SIG-M5 treated with dmso at 0.1 percent for 504 hours (cell line): ENCODE measurements at regions not wholly inside any gene's neighbourhood (a gene's known extent, or its start where the extent isn't known, plus 50 kb on each side); places are given as distances from the start of the nearest gene placed in this dataset.
A peak's percentile ranks its signal among the peaks of the same experiment; 100 is the strongest.

Source experiments
- DNase-seq: peaks from one replicate; lab custom pipeline; 2025; ENCODE audit not compliant: unreplicated experiment; lab: John Stamatoyannopoulos, UW

DNA sequence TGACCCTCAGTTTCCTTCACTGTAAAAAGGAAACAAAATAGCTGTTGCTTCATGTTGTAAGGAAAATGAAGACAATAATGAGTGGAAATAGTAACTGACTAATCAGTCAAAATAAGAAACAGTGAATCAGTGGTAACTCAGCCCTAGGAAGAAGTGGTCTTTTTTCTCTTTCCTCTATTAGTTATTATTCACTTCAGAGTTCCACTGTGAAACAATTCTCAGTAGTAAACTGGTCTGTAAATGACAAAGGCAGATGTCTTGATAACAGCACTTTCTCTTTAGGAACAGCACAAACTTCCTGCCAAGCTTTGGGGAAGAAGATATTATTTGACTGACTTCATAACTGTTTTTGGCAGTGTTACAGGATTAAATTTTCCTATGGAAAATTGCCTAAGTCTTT is 600.5 kb upstream of the KLHL1 start:
- no peak for DNase-seq

DNA sequence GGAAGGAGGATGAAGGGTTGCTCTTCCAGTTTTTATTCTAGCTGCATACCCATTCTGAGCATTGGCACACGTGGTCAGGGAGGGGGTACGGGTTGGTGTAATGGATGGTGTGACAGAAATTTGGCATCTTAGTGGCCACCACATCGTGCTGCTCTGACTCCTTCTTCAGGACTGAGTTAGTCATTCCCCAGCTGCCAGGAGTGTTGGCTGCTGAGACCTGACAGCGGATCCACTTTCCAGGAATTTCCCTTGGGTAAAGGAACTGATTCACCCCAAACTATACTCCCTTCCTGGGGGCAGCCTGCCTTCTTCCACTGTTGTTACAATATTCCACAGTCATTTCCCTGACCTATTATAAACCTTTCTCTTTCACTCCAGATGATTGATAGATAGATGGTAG is 595.5 kb upstream of the KLHL1 start:
- DNase-seq, result no peak

DNA sequence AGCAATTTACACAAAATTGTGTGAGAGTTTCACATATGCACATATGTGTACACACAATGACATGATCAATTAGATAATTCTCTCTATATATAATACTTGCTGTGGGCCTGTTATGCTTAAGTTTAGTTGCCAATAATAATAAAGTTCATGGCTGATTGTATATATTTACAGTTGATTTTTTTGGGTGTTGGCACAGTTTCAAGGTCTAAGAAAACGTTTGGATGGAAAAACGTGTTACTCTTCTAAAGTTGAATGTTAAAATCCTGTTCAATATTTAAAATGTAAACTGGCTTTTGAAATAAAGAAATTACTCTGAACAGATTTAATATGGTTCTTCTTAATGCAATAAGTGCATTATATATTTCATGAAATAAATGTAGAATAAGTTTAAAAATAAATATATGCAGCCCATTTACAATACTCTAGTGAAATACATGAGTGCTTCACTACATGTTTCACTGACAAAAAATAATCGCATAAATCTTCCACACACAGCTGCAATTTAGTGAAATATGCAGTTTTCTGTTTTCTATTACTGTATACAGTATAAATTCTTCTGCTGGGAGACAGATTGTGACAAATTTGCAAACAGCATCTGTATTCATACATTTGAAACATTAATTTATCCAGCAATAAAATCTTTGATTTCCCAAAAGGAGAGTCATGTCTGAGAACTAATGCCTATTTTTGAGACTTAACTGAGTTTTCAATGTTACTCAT is 586.9 kb upstream of the KLHL1 start:
- DNase-seq, result no peak

DNA sequence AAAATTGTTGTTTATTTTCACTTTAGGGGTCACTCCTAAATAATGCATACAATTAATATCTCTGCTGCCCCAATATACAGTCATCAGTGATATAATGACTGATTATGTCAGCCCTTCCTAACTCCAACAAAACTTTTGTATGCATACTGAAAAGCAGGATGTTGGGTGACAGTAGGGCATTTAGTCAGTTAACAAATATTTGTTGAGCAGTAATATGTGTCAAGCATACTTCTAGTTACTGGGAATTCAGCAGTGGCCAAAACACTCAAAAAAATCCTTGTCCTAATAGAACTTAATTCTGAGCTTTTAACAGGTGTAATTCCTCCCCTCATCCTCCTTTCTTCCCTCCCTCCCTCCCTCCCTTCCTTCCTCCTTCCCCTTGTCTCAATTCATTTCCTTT is 560.7 kb upstream of the KLHL1 start:
- no peak for DNase-seq

DNA sequence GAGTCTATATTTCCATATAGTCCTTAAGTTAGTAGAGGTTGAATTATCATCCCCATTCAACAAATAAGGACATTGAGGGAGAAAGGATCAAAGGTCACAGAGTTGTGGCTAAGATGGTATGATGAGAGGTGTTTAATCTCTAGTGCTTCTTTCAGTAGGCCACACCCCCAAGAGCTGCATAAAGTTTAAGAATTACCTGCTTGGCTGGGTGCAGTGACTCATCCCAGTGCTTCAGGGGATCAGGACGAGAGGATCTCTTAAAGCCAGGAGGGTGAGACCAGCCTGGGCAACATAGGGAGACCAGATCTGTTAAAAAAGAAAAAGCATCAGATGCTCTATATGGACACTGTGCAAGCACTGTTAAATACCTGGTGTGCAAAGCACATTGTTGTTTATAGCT is 560.0 kb upstream of the KLHL1 start:
- DNase-seq, result no peak

DNA sequence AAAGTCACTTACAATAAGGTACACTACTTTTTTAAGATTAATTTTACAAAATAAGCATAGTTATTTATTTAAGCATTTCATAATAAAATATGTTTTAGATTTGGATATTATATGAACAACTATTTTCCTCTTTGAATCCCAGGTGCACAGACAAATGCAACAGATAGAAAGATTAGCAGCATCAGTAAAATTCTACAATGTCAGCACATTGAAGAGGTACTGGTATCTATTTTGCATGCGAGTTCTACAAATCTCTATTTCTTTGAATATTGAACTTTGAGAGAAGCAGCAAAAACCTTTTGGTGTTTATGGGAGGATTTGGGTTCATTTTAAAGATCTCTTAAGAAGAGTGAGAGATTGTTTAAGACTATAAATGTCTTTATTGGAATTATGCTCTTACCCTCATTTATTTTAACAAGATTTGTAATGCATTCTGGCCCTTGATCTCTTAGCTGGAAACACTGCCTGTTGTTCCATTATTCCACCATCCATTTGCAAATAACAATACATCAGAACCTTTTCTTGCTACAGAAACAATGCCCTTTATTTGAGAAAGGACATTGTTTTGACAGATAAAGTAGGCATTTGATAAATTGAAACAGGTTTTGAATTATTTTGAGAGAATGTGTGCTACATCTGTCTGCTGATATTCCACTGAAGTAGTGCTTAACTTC is 558.8 kb upstream of the KLHL1 start:
- DNase-seq, result no peak

DNA sequence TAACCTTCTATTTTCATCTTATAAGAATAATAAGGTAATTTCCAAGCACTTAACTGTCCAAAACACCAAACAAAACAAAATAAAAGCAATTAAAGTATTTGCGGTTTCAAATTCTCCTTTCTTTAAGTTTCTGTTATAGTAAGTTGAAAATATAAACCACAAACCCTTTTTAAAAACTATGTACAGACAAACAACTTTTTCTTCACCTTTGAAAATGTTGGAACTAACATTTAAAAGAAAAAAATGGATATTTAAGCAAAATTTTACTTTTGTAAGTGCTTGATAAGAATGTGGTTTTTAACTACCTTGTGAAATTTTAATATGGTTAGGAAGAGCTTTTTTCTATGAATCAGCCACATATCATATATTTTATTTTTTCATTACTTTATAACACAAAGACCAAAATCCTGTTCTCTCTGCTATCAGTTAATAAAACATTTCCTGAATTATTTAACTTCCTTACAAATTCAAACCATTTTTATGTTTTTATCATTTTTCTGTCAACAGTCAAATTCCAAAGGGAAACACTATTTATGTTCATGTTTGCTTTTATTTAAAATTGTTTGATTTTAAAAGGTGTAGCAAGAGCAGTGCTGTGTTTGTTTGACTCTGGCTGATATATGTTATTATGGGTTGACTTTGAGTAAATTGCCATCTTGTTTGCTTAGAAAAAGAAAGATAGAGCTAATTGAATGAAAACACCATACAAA is 554.1 kb upstream of the KLHL1 start:
- no peak for DNase-seq

DNA sequence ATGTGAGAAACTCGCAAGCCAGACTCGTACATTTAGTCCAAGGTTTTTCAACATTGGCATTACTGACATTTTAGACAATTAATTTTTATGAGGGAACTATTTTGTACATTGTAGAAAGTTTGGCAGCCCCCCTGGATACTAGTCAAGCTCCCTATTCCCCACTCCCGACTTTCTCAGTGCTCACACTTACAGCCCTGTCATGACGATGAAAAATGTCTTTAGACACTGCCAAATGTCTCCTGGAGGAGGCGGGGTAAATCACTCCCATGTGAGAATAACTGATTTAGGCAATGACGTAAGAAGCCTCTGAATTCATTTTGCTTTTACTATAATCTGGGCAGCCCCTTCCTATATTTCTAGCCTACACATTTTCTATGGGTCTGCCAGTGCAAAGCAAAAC is 535.8 kb upstream of the KLHL1 start:
- DNase-seq, result no peak

DNA sequence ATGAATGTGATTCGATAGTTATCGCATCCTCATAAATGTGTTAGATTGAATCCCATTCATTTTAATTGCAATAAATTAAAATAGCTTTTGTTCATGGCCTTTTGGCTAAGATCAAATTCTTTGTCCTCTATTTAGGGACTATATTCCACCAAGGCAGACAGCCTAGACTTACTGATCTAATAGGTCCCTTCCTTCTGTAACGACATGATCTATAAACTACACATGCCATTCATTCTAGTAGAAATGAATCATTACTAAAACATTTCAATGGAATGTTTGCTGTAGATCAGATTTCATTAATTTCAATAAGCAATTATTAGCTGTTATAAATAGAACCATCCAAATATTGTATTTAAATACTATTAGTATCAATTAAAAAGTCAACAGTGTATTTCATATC is 526.6 kb upstream of the KLHL1 start:
- no peak for DNase-seq

DNA sequence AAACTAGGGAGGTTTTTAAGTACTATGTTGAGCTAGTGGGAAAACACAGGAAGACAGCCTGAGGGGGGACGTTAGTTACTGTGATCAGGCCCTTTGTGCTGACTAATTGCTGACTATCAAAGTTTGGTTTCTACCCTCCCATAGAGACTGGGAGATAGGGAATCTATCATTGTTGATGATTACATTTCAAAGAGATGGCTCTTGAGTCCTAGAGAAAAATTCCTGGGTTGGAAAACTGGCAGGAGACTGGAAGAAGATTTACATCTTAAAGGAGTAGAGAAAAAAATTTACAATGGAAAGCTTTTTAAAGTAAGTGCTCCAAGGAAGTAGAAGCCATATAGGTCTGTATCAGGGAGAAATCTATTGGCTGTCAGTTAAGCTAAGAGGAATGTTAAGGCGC is 522.0 kb upstream of the KLHL1 start:
- DNase-seq, result no peak

DNA sequence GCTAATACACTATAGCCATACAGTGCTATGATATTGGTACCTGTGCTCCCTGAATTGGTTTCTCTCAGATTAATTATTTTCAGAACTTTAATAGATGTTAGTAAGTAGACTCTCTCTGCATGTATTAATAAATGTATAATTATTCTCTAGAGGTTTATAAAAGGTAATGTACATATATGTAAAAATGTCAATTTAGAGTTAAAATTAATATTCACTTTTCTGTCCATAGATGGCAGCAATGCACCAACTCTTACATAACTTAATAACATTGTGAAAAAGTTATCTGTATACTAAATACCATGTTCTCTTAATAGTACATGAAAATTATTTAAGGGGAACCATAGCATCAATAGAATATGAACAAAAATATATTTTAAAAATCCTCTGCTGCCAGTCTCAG is 515.0 kb upstream of the KLHL1 start:
- DNase-seq, result peak; percentile 25

DNA sequence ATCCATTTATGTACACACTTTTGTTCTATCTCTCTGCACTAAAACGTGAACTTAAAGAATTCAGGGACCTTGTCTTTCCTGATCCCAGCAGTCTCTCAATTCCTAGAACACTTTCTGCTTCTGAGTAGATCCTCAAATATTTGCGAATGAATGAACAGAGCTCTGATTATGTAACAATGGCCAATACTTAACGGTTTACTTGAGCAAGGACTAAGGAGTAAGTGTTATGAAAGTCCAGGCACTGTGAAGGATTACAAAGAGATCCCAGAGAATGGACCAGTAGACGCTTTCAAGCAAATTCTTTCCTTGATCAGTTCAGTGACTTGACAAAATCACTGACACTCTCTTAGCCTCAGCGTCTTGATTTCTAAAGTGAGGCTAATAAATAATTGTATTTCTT is 514.5 kb upstream of the KLHL1 start:
- DNase-seq, result no peak

DNA sequence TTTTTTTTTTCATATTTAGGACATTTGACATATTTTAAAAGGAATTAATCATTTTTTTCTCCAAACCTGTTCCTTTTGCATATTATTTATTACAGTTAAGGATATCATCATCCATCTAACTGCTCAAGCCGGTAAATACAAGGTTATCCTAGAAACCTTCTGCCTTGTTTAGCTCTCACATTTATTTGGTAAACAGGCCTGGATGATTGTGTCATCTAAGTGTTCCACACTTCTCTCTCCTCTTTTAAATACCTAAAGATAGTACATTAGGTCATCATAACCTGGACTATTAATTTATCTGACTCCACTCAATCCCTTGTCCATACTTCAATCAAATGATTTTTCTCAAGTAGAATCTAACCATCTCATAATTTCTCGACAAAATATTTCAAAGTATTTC is 511.7 kb upstream of the KLHL1 start:
- no peak for DNase-seq

DNA sequence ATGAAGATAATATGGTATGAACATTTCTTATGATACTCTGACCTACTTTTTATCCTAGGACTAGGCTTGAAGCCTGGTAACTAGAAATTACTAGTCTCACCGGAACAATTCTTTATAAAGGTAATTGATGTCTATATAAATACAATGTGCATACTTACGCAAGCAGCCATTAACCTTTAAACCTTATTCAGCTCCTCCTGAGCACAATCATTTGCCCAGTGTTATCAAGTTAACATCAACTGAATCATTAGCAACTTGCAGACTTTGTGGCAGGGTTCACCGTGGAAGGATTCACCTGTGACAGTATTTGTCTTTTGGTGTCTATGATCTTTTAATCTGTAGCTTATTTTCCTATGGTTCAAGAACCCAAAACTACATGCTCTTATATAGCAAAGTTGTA is 508.6 kb upstream of the KLHL1 start:
- no peak for DNase-seq

DNA sequence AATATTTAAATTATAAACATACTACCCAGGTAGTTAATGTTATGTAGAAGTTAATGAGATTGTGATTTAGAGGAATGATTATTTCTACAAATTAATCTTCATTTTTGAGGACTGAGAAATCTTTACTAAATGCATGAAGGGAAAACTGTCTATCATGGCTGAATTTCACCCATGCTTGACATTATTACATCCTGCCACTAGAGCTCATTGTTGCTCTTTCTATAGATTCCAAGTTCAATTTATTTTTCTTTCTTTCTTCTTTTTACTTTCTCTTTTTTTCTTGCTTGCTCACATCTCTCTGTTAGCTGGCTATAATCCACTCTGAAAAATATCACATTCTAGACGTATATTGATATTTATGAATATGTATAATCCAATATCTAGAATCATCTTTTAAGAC is 505.0 kb upstream of the KLHL1 start:
- DNase-seq, result no peak

DNA sequence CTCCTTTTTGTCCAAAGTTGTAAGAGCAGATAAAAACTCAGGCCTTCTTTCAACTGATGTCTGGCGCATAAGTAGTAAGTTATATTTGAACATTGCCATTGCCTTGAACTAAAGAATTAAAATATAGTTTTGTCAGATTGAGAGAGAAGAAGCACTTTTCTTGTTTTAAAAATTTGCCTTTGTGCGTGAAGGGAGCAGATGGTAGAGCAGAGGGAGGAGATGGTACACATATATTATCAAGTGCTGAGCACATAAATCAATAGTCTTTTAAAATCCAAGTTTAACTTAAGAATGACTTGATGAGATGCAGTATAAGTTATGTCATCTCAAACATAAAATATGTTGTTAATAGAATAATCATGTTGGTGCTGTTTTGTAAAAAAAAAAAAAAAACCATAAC is 504.6 kb upstream of the KLHL1 start:
- DNase-seq, result no peak

DNA sequence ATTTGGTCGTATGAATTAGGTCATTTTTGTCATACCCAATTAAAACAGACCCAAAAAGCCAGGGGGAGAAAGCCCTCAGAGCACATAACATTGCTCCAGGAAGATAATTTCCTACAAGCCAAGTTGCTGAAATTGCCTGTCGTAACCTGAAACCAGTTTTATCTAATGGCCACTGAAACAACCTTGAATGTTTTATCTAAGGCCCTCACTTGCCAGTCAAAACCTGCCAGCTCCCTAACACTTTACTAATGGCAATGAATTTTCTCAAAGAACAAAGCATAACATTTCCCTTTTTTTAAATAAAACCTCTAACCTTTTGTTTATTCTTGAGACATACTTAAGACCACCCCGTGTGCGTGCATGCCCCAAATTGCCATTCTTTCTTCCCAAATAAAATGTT is 496.2 kb upstream of the KLHL1 start:
- no peak for DNase-seq

DNA sequence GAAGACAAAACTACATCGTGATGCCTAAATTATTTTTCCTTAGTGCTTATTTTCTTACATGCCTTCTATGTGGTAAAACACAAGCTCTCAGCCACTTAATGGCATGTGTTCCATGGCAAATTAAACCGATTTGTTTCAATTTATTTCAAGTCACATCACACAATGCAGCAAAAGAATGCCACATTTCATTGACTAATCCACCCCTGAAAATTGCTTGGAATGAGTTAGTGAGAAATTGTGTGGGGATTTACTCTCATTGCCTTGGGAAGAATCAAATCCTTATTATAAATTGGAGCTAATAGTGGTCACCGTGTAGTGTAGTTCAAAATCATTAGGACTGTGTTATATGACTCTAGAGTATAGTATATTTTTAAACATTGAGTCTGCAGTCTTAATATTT is 485.5 kb upstream of the KLHL1 start:
- DNase-seq, result no peak

DNA sequence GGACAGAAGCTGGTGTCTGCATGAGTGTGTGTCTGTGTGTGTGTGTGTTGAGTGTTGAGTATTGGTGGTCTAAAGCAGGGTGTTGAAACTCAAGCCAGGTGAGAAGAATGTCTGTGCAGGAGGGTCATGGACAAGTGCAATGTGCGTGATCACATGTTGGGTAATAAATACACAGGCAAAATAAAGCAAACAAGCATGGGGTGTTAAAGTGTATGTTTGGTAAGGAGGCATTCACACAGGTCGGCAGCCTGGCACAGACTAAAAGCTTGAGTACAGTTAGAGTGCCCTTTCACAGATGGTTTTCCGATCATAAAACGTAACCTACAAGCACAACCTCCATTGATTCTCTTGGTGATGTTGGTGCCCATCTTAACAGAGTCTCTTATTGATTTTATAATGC is 476.9 kb upstream of the KLHL1 start:
- no peak for DNase-seq

DNA sequence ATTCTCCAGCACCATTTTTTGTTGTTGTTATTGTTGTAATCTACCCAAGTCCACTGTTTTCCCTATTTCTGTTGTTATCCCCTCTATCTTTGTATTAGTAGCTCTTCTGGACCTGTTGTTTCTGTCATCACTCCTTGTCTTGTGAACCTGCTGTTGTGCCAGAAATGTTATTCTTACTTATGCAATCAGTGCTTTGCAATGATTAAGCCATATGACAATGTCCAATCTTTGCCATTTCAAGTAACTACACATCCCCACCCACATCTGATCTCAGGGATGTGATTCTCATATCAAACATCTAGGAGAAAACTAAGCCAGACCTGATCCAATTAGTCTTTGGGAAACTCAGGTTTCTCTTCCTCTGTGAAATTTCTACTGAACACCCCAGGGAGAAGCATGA is 472.6 kb upstream of the KLHL1 start:
- DNase-seq, result no peak

DNA sequence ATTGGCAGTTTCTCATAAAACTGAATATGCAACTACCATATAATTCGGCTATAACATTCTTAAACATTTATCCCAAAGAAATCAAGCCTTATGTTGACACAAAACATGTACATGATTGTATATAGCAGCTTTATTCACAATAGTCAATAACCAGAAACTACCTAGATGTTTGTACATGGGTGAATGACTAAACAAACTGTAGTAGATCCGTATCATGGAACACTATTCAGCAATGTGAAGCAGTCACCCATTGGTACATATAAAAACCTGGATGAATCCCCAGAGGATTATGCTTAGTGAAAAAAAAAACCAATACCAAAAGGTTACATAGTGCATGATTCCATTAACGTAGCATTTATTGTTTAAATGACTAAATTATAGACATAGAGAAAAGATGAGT is 471.7 kb upstream of the KLHL1 start:
- DNase-seq, result no peak

DNA sequence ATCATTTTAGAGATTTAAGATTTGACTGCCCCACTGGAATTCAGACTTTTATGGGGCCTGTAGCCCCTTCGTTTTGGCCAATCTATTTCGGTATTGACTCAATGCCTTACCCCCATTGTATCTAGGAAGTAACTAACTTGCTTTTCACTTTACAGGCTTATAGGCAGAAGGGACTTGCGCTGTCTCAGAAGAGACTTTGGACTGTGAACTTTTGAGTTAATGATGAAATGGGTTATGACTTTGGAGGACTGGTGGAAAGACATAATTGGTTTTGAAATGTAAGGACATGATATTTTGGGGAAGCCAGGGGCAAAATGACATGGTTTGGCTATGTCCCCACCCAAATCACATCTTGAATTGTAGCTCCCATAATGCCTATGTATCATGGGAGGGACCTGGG is 463.0 kb upstream of the KLHL1 start:
- DNase-seq, result no peak

DNA sequence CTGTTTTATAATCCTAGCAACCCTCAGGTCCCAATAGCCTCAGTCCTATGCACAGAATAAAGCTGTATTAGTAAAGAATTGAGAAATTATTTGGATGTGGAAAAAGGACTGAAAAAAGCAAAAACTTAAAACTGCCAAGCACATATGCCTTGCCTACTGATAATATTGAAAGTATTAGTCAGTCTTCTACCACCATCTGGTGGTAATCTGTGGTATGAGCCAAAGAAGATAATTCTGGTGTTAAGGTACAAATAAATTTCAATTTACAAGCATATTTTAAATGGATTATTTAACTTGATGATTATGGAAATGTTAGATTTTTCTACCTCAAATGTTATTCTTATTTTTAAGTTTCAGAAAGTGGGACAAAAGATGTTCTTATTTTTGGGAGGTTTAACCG is 460.3 kb upstream of the KLHL1 start:
- peak; percentile 52 for DNase-seq
